NCI-H2196 (cell line): ENCODE measurements at regions not wholly inside any gene's neighbourhood (a gene's known extent, or its start where the extent isn't known, plus 50 kb on each side); places are given as distances from the start of the nearest gene placed in this dataset.

Experiments used
- DNase-seq: peaks from one replicate; lab custom pipeline; 2025; ENCODE audit not compliant: unreplicated experiment; lab: John Stamatoyannopoulos, UW

DNA sequence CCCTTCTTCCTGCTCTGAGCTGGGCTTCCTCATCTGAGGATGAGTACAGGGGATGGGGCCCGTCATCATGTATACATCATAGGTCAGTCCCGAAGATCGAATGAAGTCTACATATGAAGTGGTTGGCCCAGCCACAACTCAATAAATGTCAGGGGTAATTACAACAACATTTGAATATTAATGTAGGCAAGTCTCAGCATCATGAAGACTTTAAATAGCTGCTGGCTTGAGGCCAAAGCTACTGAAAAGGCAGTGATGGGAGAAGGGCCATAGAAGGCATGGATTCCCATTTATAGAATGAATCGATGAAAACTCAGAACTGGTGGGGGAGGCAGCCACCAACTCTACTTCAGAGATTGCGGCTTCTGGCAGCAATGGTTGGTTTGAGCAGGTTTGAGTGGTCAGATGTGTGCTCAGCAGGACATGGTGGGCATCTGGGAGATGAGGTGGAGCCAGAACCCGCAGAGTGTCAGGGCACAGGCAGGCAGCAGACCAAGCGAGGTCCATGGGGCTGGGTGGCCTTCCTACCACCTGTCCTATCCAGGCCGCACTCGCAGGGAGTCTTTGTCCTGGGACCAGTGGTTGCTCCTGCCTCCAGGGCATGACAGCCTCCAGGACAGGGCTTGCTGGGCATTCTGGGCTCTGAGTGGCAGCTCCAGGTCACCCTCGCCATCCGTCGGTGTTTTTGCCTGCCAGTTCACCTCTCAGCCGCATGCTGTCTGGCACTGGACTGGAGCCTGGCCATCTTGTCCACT, 919.1 kb downstream of the TBC1D22A start:
- DNase-seq, result no peak

DNA sequence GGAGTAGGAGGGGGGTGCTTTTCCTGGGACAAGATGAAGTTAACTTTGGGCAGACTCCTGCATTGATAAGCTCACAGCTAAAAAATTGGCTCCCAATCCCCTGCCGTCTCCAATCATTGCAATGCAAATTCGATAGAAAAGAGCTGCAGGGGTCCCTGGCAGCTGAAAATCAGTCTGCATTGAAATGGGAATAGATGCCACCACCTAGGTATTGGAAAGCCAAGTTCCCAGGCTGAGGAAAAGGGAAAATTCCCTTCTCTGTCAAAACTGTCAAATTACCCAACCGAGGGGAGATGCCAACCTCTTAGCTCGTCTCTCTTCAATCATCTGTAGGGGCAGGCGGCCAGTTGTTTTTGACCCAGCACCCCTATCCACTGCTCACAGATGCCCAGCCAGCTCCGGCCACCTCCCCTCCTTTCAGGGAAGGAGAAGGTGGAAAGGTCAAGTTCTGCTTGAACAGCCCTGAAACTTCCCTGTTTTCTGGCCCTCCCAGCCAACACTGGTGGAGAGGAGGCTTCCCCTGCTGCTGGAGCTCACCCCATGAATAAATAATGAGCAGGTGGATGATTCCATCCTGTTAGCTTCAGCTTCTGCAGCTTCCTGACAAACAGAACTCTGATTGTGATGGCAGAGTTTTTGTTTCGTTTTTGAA, 916.3 kb downstream of the TBC1D22A start:
- no peak for DNase-seq

DNA sequence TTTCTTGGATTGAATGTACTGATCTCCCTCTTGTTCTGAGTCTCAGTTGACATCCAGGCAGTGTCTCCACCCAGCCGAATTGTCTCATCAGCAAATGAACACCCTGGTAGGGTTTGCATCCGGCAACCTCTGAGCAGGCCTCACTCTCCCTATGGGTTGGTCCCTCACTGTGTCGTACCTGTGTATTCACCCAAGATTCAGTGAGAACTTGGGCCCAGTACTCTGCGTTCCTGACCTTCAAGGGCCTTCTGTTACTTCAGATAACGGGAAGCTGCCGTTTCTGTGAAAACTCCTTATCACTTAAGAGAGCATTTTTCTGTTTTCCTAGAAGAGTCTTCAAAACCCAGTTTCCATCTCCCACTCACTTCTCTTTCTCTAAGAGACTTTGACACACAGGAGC, 915.6 kb downstream of the TBC1D22A start:
- DNase-seq, result no peak

DNA sequence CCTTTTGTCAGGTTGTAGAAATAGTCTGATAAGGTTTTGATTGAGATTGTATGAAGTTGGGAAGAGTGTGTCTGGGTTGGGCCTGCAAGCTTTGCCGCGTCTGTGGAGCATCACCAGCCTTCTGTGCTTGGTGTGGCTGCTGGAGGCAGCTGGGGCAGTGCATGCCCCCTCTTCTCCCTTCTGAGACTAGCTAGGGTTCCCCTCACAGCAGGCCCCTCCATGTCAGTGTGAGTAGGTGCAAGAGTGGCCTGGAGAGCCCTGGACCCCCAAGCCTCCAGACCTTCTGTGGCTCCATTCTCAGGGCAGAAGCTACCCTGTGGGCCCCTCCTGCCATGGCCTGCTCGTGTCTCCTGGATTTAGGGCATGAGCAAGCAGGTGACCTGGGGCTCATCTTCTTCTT, 914.2 kb downstream of the TBC1D22A start:
- no peak for DNase-seq

DNA sequence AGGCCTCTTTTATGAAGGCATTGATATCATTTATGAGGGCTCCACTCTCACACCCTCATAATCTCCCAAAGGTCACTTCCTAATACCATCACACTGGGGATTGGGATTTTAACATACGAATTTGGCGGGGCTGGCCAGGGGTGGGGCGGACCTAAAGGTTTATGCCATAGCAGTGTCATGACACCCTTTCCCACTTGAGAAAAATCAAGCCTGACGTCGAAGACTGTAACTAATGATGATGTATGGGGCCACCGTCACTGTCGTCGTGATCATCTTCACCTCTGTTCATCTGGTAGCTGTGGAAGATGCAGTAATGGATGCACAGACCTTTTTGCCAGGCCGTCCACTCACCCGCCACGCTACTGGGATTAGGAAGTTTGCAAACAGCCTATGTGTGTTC, 912.1 kb downstream of the TBC1D22A start:
- no peak for DNase-seq

DNA sequence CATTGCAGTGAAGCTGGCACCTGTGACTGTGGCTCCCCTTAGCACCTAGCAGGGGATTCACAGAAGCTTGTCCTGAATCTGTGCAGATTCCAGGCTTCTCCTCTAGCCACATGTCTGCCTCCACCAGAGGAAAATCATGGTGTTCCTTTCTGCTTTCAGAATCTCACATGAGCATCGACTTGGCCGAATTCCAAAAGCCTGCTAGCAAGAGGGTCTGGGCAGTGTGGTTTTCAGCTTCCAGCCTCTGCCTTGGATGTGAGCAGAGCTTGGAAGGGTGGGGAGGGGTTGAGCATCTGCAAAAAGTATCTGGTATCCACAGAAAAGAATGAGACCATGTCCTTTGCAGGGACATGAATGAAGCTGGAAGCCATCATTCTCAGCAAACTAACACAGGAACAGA, 911.1 kb downstream of the TBC1D22A start:
- no peak for DNase-seq

DNA sequence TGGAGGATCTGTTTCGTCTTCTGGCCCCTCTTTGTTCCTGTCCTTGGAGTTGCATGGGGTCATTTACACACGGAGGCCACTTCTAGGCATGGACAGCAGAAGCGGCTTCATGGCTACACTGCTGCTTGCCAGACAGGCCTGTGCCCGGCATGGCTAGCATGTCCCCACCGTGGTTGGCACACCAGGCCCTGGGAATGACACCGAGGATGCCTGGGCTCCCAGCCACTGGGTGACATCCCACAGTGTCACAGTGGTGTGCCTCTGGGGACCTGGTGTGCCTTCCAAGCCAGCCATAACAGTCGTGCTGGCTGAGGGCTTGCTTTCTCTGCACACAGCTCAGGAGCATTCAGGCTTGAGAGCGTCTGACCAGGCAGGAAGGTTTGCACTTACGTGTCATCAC, 910.1 kb downstream of the TBC1D22A start:
- no peak for DNase-seq

DNA sequence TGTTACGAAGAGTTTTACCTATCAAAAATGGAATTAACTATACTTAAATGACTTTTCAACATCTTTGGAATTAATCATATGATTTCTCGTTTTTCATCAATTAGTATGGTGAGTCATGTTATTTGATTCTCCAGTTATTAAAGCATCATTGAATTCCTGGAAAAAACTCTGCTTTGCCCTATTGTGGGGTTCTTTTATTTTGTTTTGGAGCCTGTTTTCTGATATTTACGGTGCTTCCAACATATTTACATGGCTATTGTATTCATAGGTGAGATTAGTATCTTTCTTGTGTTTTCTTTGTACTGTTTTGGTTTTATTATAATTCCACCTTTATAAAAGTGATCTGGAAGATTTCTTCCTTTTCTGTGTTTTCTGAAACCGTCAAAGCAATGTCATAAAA, 902.7 kb downstream of the TBC1D22A start:
- no peak for DNase-seq

DNA sequence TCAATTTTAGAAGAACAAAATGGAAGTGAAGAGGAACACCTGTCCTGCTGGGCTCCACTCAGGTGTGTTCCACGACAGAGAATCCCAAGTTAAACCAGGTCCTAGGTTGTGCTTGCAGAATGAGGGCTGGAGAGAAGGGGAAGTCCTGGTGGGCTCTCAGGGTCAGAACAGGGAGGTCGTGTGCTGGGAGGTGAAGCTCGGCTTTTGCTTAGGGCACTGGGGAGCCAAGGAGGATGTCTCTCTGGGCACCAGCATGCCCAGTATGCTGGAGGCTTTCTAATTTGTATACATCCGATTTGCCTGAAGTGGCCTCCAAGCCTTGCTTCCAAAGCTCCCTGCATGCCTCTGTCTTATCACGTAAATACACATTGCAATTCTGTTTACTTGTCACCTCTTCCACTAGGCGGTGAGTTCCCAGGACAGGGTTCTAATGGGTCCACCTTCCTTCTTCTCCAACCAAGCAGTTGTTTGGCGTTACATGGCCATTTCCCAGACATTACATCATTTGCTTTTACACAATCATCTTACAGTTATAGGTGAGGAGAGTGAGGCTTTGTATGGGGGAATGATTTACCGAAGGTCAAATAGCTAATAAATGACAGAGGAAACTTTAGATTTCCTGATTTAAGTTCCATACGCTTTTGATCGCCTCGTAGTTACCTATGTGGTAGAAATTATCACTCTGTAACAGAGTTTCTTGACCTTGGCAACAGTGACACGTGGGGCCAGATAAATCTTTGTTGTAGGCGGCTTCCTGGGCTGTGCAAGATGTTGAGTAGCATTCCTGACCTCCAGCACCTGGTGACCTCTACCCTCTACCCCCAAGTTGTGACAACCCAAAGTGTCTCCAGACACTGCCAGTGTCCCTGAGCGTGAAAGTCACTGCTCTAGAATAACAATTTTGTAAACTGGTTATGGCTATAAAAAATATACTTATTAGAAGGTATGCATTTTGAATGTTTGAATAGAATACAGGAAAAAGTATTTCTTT, 901.5 kb downstream of the TBC1D22A start:
- no peak for DNase-seq

DNA sequence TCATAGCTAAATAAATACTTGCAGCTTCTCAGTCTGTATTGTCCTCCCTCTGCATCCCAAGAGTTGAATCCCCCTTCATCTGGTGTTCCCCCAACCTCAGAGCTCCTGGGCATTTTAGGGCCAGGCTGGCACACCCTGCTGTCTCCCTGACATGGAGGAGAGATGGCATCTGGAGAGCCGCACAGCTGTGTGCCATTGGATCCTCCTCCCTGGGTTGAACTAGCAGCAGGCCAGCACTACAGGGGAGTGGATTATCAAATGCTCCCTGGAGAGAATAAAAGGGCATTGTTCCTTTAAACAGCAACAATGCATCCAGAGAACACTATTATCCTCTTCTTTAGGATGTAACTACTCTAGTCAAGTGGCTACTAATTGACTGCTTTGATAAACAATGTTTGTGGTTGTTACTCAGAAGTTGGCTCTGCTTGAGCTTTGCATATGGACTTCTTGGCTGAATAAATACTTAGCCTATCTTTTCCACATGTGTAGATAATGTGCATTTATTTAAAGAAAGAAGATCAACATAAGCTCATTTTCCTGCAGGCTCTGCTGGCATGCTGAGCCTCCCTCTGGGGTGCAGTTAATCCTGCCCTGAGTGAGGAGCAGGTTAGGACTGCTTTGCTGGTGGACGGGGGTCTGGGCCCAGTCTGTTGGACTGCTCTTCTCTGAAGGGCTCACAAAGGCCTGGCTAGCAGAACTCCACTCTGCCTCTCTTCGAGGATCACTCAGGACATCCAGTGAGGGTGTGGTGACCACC, 897.2 kb downstream of the TBC1D22A start:
- no peak for DNase-seq

DNA sequence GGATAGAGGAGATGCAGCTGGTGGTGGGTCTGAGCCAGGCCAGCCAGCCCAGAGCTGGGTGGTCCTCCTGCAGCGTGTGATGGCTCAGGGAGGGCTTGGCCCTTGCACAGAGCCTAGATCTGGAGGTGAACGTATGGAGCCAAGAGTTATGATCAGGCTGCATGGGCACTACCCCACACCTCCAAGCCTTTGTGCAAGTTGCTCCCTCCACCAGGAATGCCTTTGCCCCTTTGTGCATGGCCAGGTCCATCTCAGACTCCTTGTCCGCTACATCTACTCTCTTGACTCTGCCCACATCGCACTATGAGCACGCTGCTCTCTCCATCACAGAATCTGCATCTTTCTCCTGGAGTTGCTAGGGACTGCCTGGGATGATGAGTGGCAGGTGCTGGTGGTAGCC, 895.7 kb downstream of the TBC1D22A start:
- DNase-seq, result no peak

DNA sequence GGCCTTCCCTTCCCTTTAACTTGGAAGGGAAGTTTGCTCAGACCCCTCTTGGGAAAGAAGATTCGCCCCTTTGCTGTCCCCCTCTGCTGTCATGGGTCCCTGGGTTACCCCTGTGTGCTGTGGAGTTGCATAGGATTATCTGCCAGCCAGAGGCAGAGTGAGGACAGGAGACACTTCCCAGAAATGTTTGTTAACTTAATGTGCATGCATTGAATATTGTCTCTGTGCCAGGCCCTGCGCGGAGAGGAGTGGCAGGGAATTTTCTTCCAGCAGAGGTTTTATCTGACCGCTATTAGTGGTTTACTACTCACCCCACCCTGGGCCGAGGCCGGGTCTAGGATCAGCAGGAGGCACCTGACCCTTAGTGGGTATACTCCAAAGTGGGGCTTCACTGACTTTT, 894.8 kb downstream of the TBC1D22A start:
- no peak for DNase-seq

DNA sequence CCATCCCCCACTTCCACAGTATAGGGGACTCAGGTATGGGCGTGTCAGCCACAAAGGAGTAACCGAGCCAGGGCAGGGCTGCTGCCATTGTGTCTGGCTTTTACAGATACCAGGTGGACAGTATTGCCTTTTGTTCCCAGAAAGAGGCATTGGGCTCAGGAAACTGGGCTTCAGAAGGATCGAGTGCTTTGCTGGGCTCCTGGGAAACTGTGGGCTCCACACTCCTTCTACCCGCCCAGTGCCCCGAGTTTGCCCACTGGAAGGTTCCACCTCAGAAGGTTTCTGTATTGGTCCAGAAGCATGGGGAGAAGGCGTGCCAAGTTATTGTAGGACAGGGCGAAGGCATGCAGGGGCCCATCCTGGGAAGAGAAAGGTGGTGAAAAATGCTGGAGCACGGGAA, 894.4 kb downstream of the TBC1D22A start:
- DNase-seq, result no peak

DNA sequence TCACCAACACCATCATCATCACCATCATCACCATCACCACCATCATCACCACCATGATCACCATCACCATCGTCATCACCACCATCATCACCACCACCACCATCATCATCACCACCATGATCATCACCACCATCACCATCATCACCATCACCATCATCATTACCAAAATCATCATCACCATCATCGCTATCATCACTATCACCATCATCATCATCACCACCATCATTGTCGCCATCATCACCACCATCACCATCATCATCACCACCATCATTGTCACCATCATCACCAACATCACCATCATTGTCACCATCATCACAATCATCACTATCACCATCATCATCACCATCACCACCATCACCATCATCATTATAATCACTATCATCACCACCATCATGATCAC, 893.5 kb downstream of the TBC1D22A start:
- no peak for DNase-seq

DNA sequence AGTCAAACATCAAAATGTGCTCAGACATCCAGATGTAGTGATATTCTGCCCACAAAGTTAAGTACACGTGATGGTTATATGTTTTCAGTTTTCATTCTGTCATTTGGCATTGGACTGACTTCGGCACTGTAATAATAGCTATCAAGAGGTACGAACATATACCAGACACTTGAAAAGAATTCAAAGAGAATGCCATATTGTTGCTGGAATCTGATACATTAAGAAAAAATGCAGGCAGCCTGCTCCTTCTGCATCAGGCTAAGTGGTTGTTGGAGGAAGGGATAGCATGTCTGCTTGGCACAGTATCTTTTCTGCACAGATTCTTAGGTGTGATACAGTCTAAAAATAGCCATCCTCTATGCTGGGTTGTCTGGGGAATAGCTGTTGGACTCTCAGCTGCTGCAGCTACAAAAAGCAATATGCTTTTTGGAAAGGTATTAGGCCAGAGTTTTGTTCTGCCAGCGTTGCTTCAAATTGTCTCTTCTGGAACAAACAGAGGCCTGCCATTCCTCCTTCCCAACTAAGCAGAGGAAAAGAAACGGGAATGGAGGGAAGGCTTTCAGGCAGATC, 892.6 kb downstream of the TBC1D22A start:
- no peak for DNase-seq

DNA sequence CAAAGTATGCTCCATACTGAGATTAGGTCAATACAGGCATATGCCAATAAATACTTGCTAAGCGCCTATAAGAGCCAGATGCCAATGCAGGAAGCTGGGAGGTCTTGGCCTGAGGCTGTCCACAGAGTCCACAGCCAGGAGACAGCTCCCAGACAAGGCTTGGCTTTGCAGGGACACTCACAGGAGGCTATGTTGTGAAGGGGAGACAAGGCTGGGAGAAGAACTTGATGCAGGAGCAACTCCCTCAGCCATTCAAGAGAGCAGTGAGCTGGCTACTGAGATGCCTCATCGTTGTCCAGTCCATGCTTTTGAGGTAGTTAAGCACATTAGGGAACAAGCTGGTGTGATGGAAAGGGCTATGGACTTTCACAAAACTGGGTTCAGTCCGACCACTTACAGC, 891.5 kb downstream of the TBC1D22A start:
- DNase-seq, result no peak

DNA sequence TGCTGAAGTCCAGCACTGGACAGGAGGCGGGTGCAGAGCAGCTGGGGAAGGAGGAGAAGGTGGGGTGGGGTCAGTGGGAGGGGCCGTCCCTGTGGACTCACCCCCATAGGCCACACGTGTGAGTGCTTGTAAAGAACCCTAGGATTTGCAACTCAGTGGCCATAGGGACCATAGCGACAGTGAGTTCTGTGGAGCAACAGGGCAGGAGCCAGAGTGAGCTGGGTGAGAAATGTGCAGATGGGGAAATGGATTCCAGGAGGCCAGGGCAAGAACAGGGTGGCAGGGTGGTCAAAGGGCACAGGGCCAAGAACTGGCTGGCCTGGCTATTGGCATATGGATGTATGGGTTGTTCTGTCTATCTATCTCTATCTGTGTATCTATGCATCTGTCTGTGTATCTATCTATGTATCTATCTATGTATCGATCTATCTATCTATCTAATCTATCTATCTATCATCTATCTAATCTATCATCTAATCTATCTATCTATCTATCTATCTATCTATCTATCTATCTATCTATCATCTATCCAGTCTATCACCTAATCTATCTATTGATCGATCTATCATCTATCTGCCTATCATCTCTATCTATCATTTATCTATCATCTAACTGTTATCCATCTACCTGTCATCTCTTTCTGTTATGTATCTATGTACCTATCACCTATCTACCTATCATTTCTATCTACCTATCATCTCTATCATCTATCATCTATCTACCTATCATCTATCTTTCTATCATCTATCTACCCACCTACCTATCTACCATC, 889.0 kb downstream of the TBC1D22A start:
- DNase-seq, result no peak

DNA sequence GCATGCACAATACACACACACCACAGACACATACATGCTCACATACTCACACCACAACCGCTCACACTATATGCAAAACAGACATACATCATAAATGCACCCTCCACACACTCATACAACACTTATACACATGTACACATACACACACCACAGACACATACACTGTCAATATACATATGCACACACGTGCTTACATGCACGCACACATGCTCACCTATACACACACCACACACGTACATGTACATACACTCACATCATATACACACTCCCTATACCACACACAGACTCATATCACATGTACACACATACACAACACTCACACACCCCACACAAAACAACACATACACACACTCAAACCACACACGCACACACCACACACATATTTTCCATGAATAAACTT, 885.3 kb downstream of the TBC1D22A start:
- DNase-seq, result no peak

DNA sequence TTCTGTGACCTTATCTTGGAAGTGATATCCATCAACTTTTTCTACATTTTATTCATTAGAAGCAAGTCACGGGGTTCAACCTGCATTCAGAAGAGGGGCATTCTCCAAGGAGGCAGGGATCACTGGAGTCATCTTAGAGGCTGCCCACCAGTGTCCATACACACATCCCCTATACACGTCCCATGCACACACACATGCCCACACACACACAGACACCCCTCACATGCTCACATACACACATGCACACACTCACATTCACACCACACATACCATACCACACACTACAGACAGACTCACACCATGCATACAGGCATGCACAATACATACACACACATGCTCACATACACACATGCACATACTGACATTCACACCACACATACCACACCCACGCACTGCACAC, 884.7 kb downstream of the TBC1D22A start:
- no peak for DNase-seq

DNA sequence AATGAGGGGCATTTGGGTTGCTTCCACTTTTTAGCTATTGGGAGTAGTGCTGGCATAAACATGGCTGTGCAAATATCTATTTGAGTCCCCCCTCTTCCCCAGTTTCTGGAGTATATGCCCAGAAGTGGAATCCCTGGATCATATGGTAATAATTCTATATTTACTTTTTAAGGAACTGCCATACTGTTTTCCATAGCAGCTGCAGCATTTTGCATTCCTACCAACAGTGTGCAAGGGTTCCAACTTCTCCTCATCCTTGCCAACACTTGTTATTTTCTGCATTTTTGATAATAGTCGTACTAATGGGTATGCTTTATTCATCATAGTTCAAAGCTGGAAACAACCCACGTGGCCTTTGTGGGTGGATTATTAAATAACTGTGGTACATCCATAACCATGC, 883.5 kb downstream of the TBC1D22A start:
- DNase-seq, result no peak
